Esophagus squamous epithelium (tissue), 4 donors: ENCODE measurements at regions not wholly inside any gene's neighbourhood (a gene's known extent, or its start where the extent isn't known, plus 50 kb on each side); places are given as distances from the start of the nearest gene placed in this dataset.

Source experiments
- CTCF ChIP-seq, 6 experiments: fragments of 450-650 bp in 4 of 6; fragments of 200-600 bp in 2 of 6; sonication (generic) in 2 of 6; IDR thresholded peaks; one replicate each; pipeline ENCODE4 v1.5.1; 2016 to 2019; ENCODE audit warnings: antibody characterized with exemption in 6 of 6, mild to moderate bottlenecking in 4 of 6, moderate library complexity in 4 of 6
- POLR2A ChIP-seq, 4 donors: fragments of 450-650 bp; IDR thresholded peaks; one replicate each; pipeline ENCODE4 v1.6.1; 2017; ENCODE audit warnings: antibody characterized with exemption in 4 of 4, mild to moderate bottlenecking in 4 of 4, moderate library complexity in 3 of 4

- TF ChIP-seq CTCF (IDR thresholded peaks at IDR 0.05) (no peak), POLR2A (IDR thresholded peaks at IDR 0.05) (no peak)
Observed at GRCh38 chr4:167811958-167812357, 280.4 kb upstream of the ANXA10 start.
